ENCODE measurements at regions not wholly inside any gene's neighbourhood (a gene's known extent, or its start where the extent isn't known, plus 50 kb on each side); places are given as distances from the start of the nearest gene placed in this dataset.

DNA sequence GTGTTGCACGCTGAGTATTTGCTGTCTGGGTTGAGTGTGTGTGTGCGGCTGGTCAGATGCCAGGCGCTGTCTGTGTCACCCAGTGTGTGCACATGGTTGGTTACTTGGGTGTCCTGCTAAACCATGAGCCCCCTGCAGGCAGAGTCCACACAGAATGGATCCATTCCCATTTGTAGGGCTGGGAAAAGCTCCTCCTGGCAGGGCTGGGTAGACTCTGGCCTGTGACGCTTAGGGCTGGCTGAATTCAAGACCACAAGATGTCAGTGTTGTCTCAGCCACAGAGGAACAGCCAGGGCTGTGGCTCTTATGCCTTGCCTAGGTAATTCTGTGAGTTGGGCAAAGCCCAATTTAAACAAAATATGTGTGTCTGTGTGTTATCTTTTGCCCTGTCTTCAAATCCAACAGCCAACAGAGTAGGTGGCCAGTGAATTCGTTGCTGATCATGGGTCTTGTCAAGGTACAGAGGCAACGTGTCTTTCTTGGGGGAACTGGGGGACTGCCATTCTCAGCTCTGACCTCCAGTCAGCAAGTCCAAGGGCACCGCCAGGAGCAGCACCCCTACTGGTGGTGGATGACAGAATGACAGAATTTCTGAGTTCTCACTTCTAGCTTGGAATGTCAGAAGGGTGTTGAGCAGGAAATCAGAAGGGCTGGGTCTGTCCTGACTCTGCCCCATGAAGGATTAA lies 285.1 kb downstream of the CCSER2 start:
- TF ChIP-seq, protein P1, sequence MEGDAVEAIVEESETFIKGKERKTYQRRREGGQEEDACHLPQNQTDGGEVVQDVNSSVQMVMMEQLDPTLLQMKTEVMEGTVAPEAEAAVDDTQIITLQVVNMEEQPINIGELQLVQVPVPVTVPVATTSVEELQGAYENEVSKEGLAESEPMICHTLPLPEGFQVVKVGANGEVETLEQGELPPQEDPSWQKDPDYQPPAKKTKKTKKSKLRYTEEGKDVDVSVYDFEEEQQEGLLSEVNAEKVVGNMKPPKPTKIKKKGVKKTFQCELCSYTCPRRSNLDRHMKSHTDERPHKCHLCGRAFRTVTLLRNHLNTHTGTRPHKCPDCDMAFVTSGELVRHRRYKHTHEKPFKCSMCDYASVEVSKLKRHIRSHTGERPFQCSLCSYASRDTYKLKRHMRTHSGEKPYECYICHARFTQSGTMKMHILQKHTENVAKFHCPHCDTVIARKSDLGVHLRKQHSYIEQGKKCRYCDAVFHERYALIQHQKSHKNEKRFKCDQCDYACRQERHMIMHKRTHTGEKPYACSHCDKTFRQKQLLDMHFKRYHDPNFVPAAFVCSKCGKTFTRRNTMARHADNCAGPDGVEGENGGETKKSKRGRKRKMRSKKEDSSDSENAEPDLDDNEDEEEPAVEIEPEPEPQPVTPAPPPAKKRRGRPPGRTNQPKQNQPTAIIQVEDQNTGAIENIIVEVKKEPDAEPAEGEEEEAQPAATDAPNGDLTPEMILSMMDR (IDR thresholded peaks at IDR 0.05; ENCODE audit: insufficient read depth, low read depth, low read length), result peak; percentile 30
- TF ChIP-seq EZH2 (IDR thresholded peaks at IDR 0.05; ENCODE audit: insufficient read depth, low read length), result no peak
